ENCODE measurements at regions not wholly inside any gene's neighbourhood (a gene's known extent, or its start where the extent isn't known, plus 50 kb on each side); places are given as distances from the start of the nearest gene placed in this dataset.

DNA sequence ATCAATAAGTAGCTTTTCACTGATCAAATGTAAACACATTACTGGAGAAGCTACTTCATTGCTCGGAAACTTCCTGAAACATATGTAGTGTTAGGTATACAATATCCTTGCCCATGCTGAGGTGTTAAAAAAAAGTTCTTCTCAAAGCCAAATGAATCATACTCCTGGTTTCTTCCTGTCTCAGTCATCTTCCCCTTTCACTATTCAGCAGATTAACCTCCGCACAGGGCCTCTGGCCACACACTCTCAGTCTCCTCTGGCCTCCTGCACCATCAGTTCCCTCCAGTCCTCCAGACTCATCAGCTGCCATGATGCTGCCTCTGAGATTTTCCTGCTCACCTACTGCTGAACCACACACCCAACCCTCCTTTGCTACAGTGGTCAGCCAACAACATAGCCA, 70.5 kb upstream of the BOC start:
- no peak for DNase-seq

DNA sequence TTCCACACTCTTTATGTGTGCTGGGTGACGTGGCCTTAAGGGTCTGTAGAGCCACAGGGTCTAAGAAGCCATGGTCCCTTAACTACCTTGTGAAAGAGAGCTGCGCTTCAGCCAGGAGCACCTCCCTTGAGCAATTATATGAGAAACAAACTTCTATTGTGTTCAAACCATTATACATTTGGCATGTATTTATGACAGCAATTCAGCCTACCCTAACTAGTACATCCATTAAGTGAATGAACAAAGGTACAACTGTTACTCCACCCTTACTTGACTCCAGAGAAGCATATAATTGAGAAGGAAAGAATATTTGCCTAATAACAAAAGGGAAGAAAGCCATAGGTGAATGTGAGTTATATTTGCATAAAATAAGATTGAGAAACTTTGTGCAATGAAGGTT, 69.8 kb upstream of the BOC start:
- DNase-seq = no peak

DNA sequence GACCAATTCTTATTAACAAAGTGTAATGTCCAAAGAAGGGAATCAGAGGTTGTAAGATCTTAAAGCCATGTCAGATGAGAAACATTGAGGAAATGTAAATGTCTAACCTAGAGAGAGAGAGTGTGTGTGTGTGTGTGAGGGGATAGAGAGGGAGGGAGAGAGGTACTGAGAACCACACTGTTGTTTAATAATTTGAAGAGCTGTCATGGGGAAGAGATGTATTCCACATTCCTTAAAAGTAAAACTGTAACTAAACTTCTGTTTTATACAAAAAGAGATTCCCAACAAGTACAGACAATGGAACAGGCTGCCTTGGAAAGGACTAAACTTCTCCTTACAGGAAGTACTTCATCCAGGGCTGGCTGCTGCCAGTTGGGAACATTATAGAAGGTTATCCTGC, 68.9 kb upstream of the BOC start:
- DNase-seq = no peak

DNA sequence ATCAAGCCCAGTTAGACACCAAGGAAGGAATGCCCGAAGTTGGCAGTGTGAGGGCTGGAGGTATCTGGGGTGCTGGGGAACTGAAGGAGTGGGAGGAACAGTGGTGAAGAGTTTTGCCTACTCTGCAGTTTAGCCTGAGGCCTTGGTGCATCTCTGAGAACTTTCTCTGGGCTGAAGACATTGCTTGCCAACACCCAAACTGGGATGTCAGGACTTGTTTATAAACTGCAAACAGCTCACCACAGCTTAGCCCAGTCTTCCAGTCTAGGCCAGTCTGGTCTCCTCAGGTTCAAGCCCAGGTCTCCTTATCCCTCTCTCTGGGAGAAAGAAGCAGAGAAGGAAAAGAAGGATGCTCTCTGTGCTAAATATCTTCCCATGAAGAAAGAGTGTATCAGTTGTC, 68.0 kb upstream of the BOC start:
- no peak for DNase-seq

DNA sequence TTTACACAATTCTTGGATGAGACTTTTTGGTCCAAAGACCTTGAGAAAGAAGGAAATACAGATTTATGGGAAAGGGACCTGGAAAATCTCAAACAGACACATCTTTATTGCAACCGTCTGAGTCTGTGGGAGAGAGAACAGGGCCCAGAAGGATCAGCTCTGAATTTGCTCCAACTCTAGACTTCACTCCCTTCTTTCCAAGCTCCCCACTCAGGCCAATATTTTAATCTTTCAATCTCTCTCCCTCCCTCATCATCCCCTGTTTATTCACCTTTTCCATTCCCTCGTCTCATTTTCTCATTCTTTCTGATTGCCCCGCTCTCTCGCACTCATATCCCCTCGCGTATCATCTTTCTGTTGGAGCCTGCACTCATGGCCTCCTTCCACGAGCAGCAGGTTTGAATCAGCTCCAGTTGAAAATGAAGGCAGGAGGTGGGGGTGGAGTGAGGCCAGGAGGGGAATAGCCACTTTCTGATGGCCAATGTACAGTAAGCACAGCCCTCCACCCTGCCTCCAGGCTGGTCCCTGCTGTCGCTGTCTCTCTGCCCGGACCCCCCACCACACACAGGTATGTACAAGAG, 63.6 kb upstream of the BOC start:
- DNase-seq = no peak

DNA sequence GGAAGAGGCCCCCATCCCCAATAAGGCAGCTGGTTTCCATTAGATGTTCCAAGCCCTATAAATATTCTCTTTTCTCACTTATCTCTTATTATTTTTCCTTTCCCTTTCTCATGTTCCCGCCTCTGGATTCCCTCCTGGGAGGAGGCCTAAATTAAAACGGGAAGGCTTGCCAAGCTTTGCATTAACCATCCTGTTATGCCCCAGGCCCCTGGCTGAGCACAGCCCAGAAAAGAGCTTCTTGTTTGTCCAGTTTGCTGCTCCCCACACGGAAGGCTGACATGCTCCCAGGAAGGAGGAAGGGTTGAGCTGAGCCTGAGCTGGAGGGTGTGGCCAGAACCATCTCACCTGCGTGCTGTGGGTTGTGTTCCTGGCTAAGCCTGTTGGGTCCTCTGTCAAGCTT, 63.1 kb upstream of the BOC start:
- no peak for DNase-seq

DNA sequence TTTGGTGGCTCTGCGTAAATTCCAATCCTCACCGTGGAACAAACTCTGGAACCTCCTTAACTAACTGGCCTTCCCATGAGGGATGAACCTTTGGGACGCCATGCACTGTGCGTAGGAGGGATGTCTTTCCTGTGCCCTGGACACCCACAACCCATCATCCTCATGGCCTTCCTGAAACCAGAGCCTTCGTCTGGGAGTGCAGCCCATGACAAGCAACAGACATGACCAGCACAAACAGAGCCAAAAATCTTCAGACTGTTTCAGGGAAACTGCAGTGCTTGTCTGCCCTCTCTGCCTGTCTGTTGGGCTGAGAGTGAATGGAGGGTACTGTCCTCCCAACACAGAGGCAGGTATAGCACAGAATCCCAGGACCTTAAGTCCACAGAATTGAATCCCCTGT, 61.1 kb upstream of the BOC start:
- no peak for DNase-seq

DNA sequence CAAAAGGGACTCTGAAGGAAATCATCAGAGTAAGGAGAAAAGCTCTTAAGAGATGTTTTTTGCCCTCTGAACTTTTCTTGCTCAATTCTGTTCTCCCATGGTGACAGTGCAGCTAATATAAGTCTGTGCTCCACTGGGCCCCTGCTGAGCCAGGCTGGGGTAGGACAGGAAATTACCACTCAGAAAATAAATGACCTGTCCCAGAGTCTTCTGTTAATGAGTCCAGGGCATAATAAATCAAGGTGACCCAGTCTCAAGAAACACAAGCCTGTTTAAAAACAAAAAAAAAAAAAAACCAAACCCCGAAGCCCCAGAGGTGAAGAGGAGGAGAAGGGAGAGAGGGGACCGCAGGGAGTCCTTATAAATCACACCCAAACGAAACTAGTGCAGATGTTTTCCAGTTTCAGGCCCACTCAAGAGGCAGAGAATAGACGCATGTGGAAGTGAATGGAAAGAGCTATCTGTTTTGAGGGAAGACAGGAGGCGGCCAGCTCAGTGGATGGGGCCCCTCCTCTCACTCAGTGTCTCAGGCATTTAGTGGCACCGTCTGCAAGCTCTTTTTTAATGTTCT, 59.8 kb upstream of the BOC start:
- no peak for DNase-seq

DNA sequence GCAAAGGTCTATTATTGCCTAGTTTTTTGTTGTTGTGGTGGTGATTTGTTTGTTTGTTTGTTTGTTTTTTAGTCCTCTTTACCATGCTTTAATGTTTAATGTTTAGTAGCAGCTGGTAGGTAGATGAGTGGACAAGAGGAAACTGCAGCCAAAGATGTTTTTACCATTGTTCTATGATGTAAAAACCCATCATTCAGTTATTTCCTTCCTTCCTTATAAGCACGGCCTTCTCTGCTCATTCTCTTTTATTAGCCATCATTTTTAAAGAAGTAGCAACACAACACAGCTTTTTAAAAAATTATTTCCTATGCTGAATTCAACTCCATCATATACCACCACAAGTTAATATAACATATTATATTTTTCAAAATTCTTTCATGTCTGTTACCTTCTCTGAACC, 58.5 kb upstream of the BOC start:
- DNase-seq = no peak

DNA sequence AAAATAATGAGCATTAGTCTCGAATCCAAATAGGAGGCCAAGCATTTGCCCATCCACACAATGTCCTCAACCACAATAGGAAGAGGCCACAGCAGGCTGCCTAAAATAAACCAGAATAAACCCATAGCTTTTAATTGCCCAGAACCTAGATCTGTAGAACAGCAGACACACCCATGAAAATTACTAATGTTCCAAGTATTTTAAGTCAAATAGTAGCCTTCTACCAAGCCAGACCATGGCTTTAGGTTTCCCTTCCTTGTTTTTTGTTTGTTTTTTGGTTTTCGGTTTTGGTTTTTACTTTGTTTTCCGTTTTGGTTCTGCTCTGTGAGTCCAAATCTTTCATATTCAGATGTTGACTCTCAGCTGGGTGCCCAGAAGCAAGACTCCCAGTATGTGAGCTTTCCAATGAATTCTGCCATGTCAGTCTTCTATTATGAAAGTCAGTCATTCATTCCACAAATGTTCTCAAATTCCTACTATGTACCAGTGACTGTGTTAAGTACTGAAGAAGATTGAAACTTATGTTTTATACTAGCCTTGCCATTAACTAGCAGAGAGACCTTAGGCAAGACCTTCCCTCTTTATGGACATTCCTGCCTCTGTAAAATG, 57.8 kb upstream of the BOC start:
- no peak for DNase-seq

DNA sequence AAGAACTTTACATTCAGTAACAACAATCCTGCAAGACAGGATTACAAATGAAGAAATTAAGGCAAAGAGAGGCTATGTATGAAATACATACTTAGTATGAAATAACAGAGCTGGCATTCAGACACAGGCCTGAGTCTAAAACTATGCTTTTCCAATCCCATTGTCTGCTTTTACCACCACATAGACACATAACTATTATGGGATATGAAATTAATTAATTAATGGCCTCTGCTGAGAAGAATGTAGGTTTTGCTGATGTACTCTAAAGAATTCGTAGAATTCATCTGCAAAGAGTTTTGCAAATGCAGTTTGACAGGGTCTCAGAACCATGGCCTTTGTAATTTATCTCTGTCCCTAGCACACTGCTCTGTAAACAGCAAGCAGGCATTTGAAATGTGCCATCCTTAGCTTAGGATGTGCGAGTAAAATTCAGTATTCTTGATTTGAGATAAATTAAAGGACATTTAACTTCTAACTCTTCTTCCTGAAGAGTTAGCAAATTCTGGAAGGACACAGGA, 54.5 kb upstream of the BOC start:
- DNase-seq = no peak

DNA sequence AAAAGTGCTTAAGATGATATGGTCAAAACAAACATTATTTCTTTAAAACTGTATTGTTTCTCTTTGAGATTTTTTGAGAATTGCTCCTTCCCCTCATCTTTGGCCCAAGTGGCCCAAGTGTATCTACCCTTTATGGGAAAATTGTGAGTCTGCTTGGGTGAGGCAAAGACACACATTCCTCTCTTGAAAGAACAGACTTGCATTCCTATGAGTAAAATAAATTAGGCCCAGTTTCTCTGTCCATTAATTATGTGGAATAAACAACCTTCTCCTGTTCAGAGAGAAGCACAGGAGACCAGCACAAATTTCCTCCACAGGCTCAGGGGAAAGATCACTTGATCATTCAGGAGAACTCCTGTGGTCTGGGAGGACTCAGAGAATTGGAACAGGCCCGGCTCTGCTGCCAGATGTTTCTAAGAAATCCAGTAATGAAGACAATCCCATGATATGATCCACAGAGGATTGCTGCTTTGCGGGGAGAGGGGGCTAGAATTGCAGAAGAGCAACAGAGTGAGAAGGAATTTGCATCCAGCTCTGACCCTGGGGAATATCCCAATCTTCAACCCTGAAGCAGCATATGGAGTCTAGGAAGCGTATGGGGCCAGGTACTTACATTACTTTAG, 53.8 kb upstream of the BOC start:
- no peak for DNase-seq

DNA sequence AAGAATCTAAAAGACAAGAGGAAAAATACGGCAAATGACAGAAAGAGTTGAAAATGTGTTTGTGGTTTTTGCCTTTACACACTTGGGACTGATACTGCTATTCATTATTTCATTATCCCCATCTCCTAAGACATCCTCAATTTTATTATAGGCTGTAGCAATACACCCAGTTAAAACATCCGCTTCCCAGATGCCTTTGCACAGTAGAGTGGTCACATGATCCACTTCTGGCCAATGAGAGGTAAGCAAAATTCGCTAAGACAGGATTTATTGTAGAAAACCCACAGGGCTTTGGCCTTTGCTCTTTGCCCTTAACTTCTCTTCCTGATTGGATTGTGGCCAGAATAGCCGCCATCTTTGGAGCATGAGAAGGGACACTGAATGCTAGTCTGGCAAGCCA, 53.2 kb upstream of the BOC start:
- no peak for DNase-seq

Data from HCEC 1CT (cell line).